ENCODE measurements at regions not wholly inside any gene's neighbourhood (a gene's known extent, or its start where the extent isn't known, plus 50 kb on each side); places are given as distances from the start of the nearest gene placed in this dataset.

- no peak for DNase-seq
These were observed 223.6 kb upstream of the ASIC2 start for GRCh38 chr17:33516645-33517044.

GRCh38 chr17:33517746-33518145 lies 224.7 kb upstream of the ASIC2 start:
- DNase-seq, result no peak

GRCh38 chr17:33519692-33520091 lies 226.6 kb upstream of the ASIC2 start:
- DNase-seq, result no peak

- DNase-seq, result peak; percentile 87
These were observed 227.6 kb upstream of the ASIC2 start for GRCh38 chr17:33520426-33521330.

- DNase-seq, result peak; percentile 84
These were observed 228.7 kb upstream of the ASIC2 start for GRCh38 chr17:33521784-33522183.

GRCh38 chr17:33522623-33523022 lies 229.5 kb upstream of the ASIC2 start:
- no peak for DNase-seq

- DNase-seq, result peak; percentile 90
These were observed 230.5 kb upstream of the ASIC2 start for GRCh38 chr17:33523577-33523981.

GRCh38 chr17:33525186-33525585 lies 232.1 kb upstream of the ASIC2 start:
- no peak for DNase-seq

GRCh38 chr17:33526717-33527116 lies 233.6 kb upstream of the ASIC2 start:
- DNase-seq, result no peak

- DNase-seq, result no peak
These were observed 234.2 kb upstream of the ASIC2 start for GRCh38 chr17:33527290-33527689.

- no peak for DNase-seq
These were observed 235.8 kb upstream of the ASIC2 start for GRCh38 chr17:33528846-33529245.

- no peak for DNase-seq
These were observed 236.7 kb upstream of the ASIC2 start for GRCh38 chr17:33529816-33530215.

GRCh38 chr17:33531311-33531710 lies 238.2 kb upstream of the ASIC2 start:
- no peak for DNase-seq

- no peak for DNase-seq
These were observed 241.0 kb upstream of the ASIC2 start for GRCh38 chr17:33534087-33534486.

- DNase-seq, result no peak
These were observed 252.0 kb upstream of the ASIC2 start for GRCh38 chr17:33545124-33545523.

- DNase-seq, result no peak
These were observed 257.2 kb upstream of the ASIC2 start for GRCh38 chr17:33550261-33550660.

GRCh38 chr17:33551075-33551474 lies 258.0 kb upstream of the ASIC2 start:
- DNase-seq, result no peak

- DNase-seq, result no peak
These were observed 258.8 kb upstream of the ASIC2 start for GRCh38 chr17:33551911-33552310.

- no peak for DNase-seq
These were observed 267.1 kb upstream of the ASIC2 start for GRCh38 chr17:33560165-33560564.

GRCh38 chr17:33560871-33561270 lies 267.8 kb upstream of the ASIC2 start:
- no peak for DNase-seq

GRCh38 chr17:33561569-33562334 lies 268.7 kb upstream of the ASIC2 start:
- DNase-seq, result no peak

- peak; percentile 61 for DNase-seq
These were observed 269.7 kb upstream of the ASIC2 start for GRCh38 chr17:33562792-33563191.

GRCh38 chr17:33564146-33564545 lies 271.1 kb upstream of the ASIC2 start:
- no peak for DNase-seq

- DNase-seq, result no peak
These were observed 274.1 kb upstream of the ASIC2 start for GRCh38 chr17:33567223-33567622.
